HG03280 (cell line): ENCODE measurements at regions not wholly inside any gene's neighbourhood (a gene's known extent, or its start where the extent isn't known, plus 50 kb on each side); places are given as distances from the start of the nearest gene placed in this dataset.
"Not testable (repeated sequence)": the region's sequence is repeated elsewhere in the genome, so short reads cannot be mapped to it uniquely, and the experiment has no call there.

ENCODE experiments used
- ATAC-seq: cut with Tn5 transposase; IDR thresholded peaks from one replicate; pipeline ENCODE4 v1.9.1; 2021; ENCODE audit warnings: mild to moderate bottlenecking, moderate library complexity; ENCODE audit not compliant: unreplicated experiment

DNA sequence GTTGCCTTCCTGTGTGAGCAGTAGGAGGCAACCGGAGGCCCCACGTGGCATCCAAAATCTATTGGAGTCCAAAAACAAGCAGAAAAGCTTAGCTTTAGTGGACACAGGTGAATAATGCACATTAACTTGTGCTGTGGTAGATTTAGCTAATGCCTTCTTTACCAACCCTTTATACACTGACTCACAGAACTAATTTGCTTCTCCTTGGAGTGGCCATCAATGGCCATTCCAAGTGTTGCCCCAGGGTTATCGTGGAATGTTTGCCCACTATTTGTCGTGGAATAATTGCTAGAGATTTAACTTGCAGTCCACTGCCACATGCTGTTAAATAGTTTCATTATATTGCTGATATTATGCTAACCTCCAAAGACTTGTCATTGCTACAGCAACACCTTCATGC, 729.1 kb downstream of the STPG2 start:
- ATAC-seq: no peak

- no peak for ATAC-seq
These were observed 710.7 kb downstream of the STPG2 start for GRCh38 chr4:97432551-97432950.

DNA sequence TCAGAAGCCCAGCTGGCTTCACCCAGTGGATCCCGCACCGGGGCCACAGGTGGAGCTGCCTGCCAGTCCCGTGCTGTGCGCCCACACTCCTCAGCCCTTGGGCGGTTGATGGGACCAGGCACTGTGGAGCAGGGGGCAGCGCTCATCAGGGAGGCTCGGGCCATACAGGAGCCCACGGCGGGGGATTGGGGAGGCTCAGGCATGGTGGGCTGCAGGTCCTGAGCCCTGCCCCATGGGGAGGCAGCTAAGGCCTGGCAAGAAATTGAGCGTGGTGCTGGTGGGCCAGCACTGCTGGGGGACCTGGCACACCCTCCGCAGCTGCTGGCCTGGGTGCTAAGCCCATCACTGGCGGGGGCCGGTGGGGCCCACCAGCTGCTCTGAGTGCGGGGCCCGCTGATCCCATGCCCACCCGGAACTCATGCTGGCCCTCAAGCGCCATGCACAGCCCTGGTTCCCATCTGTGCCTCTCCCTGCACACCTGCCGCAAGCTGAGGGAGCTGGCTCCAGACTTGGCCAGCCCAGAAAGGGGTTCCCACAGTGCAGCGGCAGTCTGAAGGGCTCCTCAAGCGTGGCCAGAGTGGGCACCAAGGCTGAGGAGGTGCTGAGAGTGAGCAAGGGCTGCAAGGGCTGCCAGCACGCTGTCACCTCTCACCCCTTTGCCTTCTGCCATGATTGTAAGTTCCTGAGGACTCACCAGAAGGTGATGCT, 705.1 kb downstream of the STPG2 start:
- not testable (repeated sequence) for ATAC-seq

DNA sequence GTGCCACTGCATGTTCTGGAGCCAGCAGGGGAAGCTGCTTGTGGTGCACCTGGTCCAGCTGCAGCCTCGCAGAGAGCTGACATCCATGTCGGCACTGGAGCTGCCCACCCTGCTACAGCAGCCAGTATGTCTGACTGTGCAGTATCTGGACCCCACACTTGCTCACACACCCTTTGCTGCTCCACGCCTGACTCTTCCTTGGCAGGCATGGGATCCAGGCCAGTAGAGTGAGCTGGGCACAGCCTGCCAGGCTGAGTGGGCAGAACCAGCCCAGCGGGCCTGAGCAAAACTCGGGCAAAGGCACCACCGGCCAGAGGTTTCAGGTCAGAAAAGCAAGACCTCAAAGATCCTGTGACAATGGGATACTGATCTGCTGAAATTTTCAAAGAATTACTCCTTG, 690.1 kb downstream of the STPG2 start:
- ATAC-seq: no peak

DNA sequence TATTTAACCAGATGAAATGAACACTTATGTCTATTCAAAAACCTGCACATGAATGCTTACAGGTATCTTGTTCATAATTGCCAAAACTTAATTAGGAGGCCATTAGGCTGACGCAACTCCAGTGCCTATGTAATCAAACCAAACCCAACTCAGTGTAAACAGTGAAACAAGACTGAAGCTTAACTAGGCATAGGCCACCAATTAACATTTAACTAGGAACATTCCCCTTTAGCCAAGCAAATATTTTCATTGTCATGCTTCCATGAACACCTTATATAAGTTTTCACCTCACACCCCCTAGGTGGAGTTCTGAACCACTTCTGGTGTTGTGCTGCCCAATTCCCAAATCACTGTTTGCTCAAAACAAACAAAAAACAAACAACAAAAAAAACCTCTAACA, 686.0 kb downstream of the STPG2 start:
- no peak for ATAC-seq

DNA sequence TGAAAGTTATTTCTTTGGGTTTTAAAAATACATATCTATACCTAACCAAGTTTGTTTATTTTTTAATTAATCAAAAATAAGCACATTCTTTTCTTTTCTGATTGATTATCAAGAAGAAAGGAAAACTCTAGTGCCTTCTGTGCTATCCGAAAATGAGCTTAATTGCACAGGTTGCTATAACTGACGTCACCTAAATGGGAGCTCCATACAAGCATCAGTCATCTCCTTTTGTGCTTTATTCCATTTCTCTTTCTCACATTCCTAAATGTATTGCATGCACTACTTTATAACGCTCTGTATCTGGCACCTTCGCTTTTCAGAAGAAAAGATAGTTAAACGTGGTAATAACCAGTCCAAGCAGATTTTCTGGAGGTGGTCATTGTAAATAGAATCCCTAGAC, 675.0 kb downstream of the STPG2 start:
- no peak for ATAC-seq

DNA sequence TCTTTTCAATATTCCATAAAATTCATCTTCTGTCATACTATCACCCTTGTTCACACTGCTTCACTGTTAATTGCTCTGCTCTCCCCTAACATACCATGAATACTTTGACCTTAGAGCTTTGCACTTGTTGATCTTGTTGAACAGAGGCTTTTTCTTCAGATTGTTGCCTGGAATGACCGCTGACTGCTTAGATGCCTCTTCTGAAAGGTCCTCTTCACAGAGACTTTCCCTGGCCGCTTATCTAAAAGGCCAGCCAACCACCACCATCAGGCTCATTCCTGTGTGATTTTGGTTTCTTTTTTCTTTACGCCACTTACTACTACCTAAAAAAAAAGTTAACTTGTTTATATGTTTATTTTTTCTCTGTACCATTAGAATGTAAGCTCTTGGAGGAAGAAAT, 667.7 kb downstream of the STPG2 start:
- no peak for ATAC-seq

- ATAC-seq: no peak
These were observed 665.3 kb downstream of the STPG2 start for GRCh38 chr4:97477974-97478373.

DNA sequence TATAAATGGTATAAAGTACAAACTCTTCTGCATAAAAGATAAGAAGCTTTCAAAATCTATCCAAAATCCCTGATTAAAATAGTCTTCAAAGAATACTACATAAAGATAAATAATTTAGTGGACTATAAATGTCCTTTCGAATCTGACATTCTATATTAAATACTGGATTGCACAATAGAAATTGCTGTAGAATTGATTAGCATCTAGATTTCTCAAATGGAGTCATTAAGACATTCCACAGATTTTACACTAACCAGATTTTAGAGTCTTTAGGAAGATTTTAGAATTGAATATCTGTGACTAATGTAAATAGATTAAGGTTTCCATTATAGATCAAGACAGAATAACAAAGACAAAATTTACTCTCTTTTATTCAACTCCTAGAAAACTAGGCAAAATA, 663.9 kb downstream of the STPG2 start:
- ATAC-seq: no peak

DNA sequence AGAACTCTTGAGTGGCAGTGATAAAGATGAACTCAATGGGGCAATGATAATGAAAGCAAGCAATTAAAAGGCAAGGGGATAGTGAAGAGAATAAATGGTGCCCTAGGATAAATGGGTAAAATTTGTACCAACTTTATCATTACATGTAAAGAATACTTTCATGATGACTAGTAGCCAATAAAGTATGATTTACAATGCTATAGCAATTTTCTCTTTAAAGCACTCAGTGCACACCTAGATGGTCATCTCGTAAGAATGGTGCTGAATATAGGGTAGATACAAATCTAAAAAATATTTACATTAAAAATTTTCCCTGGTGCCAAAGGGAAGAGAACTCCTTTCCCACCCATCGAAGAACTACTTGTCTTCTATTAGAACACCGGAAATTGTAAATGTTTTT, 651.4 kb downstream of the STPG2 start:
- no peak for ATAC-seq

DNA sequence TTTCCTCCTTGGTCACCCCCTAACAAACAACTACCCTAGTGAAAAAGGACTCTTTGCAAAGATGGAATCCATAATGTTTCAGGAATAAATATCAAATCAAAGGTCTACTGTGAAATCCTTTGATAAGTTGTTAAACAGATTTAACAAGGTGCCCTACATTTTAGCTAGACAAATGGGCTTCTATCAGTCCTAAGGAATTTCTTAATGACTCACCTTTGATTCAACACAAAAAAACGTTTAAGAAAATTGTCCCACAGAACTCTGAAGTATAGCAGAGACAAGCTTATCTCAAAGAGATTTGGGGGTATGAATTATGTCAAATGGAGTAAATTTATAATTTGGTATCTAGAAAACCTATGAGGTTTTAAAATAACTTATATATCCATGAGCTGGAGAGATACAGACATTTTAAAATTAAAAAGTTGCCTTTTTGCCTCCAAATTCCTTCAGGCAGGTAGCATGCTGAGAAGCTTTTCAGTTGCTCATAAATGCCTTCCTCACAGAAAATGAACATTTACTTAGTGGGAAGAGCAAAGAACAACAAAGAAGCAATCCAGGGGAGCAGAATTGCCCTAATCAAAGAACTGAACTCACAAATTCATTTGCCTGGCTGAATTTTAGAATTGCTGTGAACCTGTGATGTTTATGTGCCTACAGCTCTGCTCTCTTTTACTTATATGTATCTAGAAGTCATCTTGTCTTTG, 649.3 kb downstream of the STPG2 start:
- ATAC-seq: no peak

- ATAC-seq: no peak
These were observed 646.9 kb downstream of the STPG2 start for GRCh38 chr4:97496298-97496873.

- no peak for ATAC-seq
These were observed 644.4 kb downstream of the STPG2 start for GRCh38 chr4:97498875-97499274.

GRCh38 chr4:97500423-97500822, 642.9 kb downstream of the STPG2 start:
- peak; percentile 80 for ATAC-seq

GRCh38 chr4:97504713-97505112, 638.6 kb downstream of the STPG2 start:
- ATAC-seq: no peak

DNA sequence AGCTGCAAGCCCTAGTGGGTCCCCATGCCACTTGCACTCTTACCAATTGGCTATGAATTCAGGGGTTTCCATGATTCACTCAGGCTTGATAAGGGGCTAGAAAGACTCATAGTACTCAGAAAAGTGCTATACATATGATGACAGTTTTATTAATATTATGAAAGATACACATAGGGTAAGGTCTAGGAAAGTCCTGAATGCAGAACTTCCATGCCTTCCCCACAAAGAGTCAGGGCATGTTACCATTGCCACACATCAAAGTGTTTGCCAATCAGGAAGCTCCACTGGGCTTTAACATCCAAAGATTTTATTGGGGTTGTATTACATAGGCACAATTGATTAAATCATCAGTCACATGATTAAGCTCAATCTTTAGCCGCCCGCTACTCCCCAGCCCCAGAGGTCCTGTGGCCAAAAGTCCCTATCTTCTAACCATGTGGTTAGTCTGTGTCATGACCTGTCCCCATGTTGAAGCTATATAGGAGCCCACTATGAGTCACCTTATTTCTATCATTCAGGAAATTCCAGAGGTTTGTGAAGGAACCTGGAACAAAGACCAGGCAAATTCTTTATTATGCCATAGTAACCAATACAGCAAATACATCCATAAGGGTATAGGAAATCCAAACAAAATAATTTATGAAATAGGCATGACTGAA, 635.6 kb downstream of the STPG2 start:
- no peak for ATAC-seq
